Left lung (tissue), 4 donors: ENCODE measurements at regions not wholly inside any gene's neighbourhood (a gene's known extent, or its start where the extent isn't known, plus 50 kb on each side); places are given as distances from the start of the nearest gene placed in this dataset.

Experiments
- ATAC-seq: fragments of 200-7000 bp; cut with Tn5 transposase; one replicate; pipeline ENCODE4 v1.9.1; 2020; ENCODE audit warnings: moderate library complexity
- DNase-seq, 4 donors: peaks; one replicate each; pipeline ENCODE4 v3.0.0-alpha.2; 2013 to 2020
- H3K27ac ChIP-seq, 2 donors: fragments of 200-600 bp; sonication (generic) in 1 of 2; one replicate each; pipeline versions ENCODE4 v1.5.0 to v1.8.0; 2020 to 2021
- H3K27me3 ChIP-seq, 2 donors: fragments of 200-600 bp; sonication (generic) in 1 of 2; one replicate each; pipeline versions ENCODE4 v1.5.0 to v1.8.0; 2020 to 2021
- H3K36me3 ChIP-seq, 2 donors: fragments of 200-600 bp; sonication (generic) in 1 of 2; one replicate each; pipeline versions ENCODE4 v1.5.0 to v1.8.0; 2020 to 2021
- H3K4me1 ChIP-seq, 2 donors: fragments of 200-600 bp; one replicate each; pipeline ENCODE4 v1.8.0; 2021
- H3K4me3 ChIP-seq, 2 donors: fragments of 200-600 bp; sonication (generic) in 1 of 2; one replicate each; pipeline versions ENCODE4 v1.5.0 to v1.8.0; 2020 to 2021; ENCODE audit warnings: mild to moderate bottlenecking in 1 of 2
- H3K9me3 ChIP-seq, 2 donors: fragments of 200-600 bp; sonication (generic) in 1 of 2; one replicate each; pipeline versions ENCODE4 v1.5.0 to v1.8.0; 2020 to 2021
- CTCF ChIP-seq, 2 donors: fragments of 200-600 bp; sonication (generic) in 1 of 2; IDR thresholded peaks; one replicate each; pipeline versions ENCODE4 v1.5.0 to v1.8.0; 2021; ENCODE audit warnings: antibody characterized with exemption in 2 of 2
- intact Hi-C, 2 donors: fragments of 100-400 bp; cut with DNase I; formaldehyde crosslinking; loops; one replicate each; pipeline versions ENCODE4 v1.11.2 to v1.14.2; 2022
- donor health status: DM: no; HTN: yes; CAD: no.
- donor health status: DM: no; HTN: no; CAD: no.

- Histone ChIP-seq H3K9me3 (no peaks in the 10 kb centered on the region), H3K4me1 (peaks cover 0 to 11% of the 10 kb centered on the region in 2 donors), H3K27ac (no peak overlapping the region), H3K36me3 (no peaks in the 10 kb centered on the region), H3K27me3 (no peaks in the 10 kb centered on the region), H3K4me3 (no peak overlapping the region)
- ATAC-seq, result no peak
- TF ChIP-seq CTCF (IDR thresholded peaks at IDR 0.05), result no peak
- intact Hi-C loops, result no loop called here
- DNase-seq, result no peak
These were observed 169.1 kb downstream of the PTEN start for GRCh38 chr10:88032566-88032965.

- DNase-seq (no peak), ATAC-seq (no peak)
- intact Hi-C loops, result no loop called here
- Histone ChIP-seq H3K4me3 (no peak overlapping the region), H3K27me3 (no peaks in the 10 kb centered on the region), H3K27ac (no peak overlapping the region), H3K9me3 (no peaks in the 10 kb centered on the region), H3K36me3 (no peaks in the 10 kb centered on the region), H3K4me1 (peaks cover 0 to 3% of the 10 kb centered on the region in 2 donors)
- no peak for TF ChIP-seq CTCF (IDR thresholded peaks at IDR 0.05)
These were observed 170.0 kb downstream of the PTEN start for GRCh38 chr10:88033385-88033784.

- DNase-seq, result no peak
- intact Hi-C loops, result no loop called here
- Histone ChIP-seq H3K4me3 (no peak overlapping the region), H3K27me3 (no peaks in the 10 kb centered on the region), H3K9me3 (no peaks in the 10 kb centered on the region), H3K36me3 (no peaks in the 10 kb centered on the region), H3K27ac (no peak overlapping the region), H3K4me1 (no peaks in the 10 kb centered on the region)
- TF ChIP-seq CTCF (IDR thresholded peaks at IDR 0.05), result no peak
- ATAC-seq, result no peak
These were observed 170.4 kb downstream of the PTEN start for GRCh38 chr10:88033793-88034192.

GRCh38 chr10:88036126-88036525 is 172.7 kb downstream of the PTEN start:
- intact Hi-C loops, result no loop called here
- Histone ChIP-seq H3K4me3 (no peak overlapping the region), H3K9me3 (no peaks in the 10 kb centered on the region), H3K36me3 (no peaks in the 10 kb centered on the region), H3K27ac (no peak overlapping the region), H3K27me3 (no peaks in the 10 kb centered on the region), H3K4me1 (peaks cover 0 to 7% of the 10 kb centered on the region in 2 donors)
- DNase-seq (no peak), ATAC-seq (no peak)
- no peak for TF ChIP-seq CTCF (IDR thresholded peaks at IDR 0.05)

- TF ChIP-seq CTCF (IDR thresholded peaks at IDR 0.05), result no peak
- intact Hi-C loops, result no loop called here
- ATAC-seq (no peak), DNase-seq (no peak)
- H3K27ac ChIP-seq, result no peak overlapping the region
- H3K9me3 ChIP-seq, result no peaks in the 10 kb centered on the region
- H3K36me3 ChIP-seq, result no peaks in the 10 kb centered on the region
- H3K4me1 ChIP-seq, result peaks cover 8 to 22% of the 10 kb centered on the region in 2 donors
- H3K4me3 ChIP-seq, result no peak overlapping the region
- H3K27me3 ChIP-seq, result no peaks in the 10 kb centered on the region
These were observed 174.2 kb downstream of the PTEN start for GRCh38 chr10:88037623-88038022.
